IMR-90 (cell line): ENCODE measurements at regions not wholly inside any gene's neighbourhood (a gene's known extent, or its start where the extent isn't known, plus 50 kb on each side); places are given as distances from the start of the nearest gene placed in this dataset.
A peak's percentile ranks its signal among the peaks of the same experiment; 100 is the strongest.

Experiments used
- ATAC-seq: fragments of 200-7000 bp; cut with Tn5 transposase; 2 replicates; pipeline ENCODE4 v1.9.1; 2020; ENCODE audit warnings: low read depth, mild to moderate bottlenecking, moderate library complexity
- BruUV-seq: library from RNA; stranded (reverse); fragments of 400-500 nt; replicated peaks from 2 replicates; lab custom pipeline; 2021; lab: Mats Ljungman, UMichigan
- CTCF ChIA-PET: fragments of 300-600 bp; formaldehyde crosslinking; extraction: SDS; loops from one replicate; lab custom pipeline; 2021; ENCODE audit warnings: antibody characterized with exemption; lab: Yijun Ruan, JAX
- POLR2A ChIA-PET: fragments of 300-600 bp; sonication (Branson Sonifier 250); formaldehyde crosslinking; loops from one replicate; lab custom pipeline; 2022; ENCODE audit warnings: antibody characterized with exemption; ENCODE audit not compliant: unreplicated experiment; lab: Charles Lee
- DNase-seq: peaks from one replicate; pipeline ENCODE4 v3.0.0; 2013
- H2AFZ ChIP-seq: replicated peaks from 2 replicates; pipeline ENCODE3; 2013; ENCODE audit warnings: low read length, mild to moderate bottlenecking; ENCODE audit not compliant: poor library complexity
- H2AK5ac ChIP-seq: 2 replicates; pipeline ENCODE4 v1.6.1; 2013; ENCODE audit warnings: low read depth, low read length, inconsistent platforms
- H2AK9ac ChIP-seq: replicated peaks from 2 replicates; pipeline ENCODE3; 2013; ENCODE audit warnings: mild to moderate bottlenecking, low read depth, low read length, moderate library complexity; ENCODE audit not compliant: poor library complexity
- H2BK120ac ChIP-seq: 2 replicates; pipeline ENCODE4 v1.6.1; 2013; ENCODE audit warnings: low read depth, low read length, inconsistent platforms
- H2BK15ac ChIP-seq: 3 replicates; pipeline ENCODE4 v1.6.1; 2013; ENCODE audit warnings: low read depth, low read length, inconsistent platforms
- H2BK20ac ChIP-seq: 2 replicates; pipeline ENCODE4 v1.6.1; 2013; ENCODE audit warnings: low read depth, mild to moderate bottlenecking, inconsistent platforms, low read length, moderate library complexity
- H2BK5ac ChIP-seq: 2 replicates; pipeline ENCODE4 v1.6.1; 2013; ENCODE audit warnings: mild to moderate bottlenecking, low read depth, low read length, inconsistent platforms; ENCODE audit not compliant: poor library complexity, severe bottlenecking
- H3K14ac ChIP-seq: replicated peaks from 2 replicates; pipeline ENCODE4 v1.6.1; 2013; ENCODE audit warnings: low read depth, low read length, inconsistent platforms
- H3K18ac ChIP-seq: 2 replicates; pipeline ENCODE4 v1.6.1; 2013; ENCODE audit warnings: low read depth, low read length, control low read depth
- H3K23ac ChIP-seq: 2 replicates; pipeline ENCODE4 v1.6.1; 2013; ENCODE audit warnings: low read depth, low read length, inconsistent platforms
- H3K27ac ChIP-seq: 2 replicates; pipeline ENCODE4 v1.5.1; 2013; ENCODE audit warnings: mild to moderate bottlenecking, control low read depth, low read length; ENCODE audit not compliant: insufficient read depth
- H3K27me3 ChIP-seq: 2 replicates; pipeline ENCODE4 v1.6.1; 2013; ENCODE audit warnings: low read length; ENCODE audit not compliant: control insufficient read depth, insufficient read depth
- H3K36me3 ChIP-seq: 2 replicates; pipeline ENCODE4 v1.6.1; 2013; ENCODE audit warnings: low read length, mixed read lengths; ENCODE audit not compliant: control insufficient read depth, insufficient read depth
- H3K4ac ChIP-seq: 2 replicates; pipeline ENCODE4 v1.6.1; 2013; ENCODE audit warnings: low read depth, low read length, inconsistent platforms
- H3K4me1 ChIP-seq: 2 replicates; pipeline ENCODE4 v1.6.1; 2013; ENCODE audit warnings: low read length, mixed read lengths; ENCODE audit not compliant: control insufficient read depth, insufficient read depth
- H3K4me2 ChIP-seq: 2 replicates; pipeline ENCODE4 v1.6.1; 2013; ENCODE audit warnings: low read depth, mild to moderate bottlenecking, control low read depth, low read length, moderate library complexity
- H3K4me3 ChIP-seq: 2 replicates; pipeline ENCODE4 v1.5.1; 2013; ENCODE audit warnings: low read depth, mild to moderate bottlenecking, control low read depth, low read length, moderate library complexity; ENCODE audit not compliant: insufficient read depth
- H3K56ac ChIP-seq: 2 replicates; pipeline ENCODE4 v1.6.1; 2013; ENCODE audit warnings: low read length, inconsistent platforms; ENCODE audit not compliant: insufficient read depth; ENCODE audit errors: extremely low read depth
- H3K79me1 ChIP-seq, 2 experiments: 2 replicates each; pipeline ENCODE4 v1.6.1; 2013; ENCODE audit warnings: low read length in 2 of 2, inconsistent platforms in 1 of 2, low read depth in 1 of 2
- H3K9ac ChIP-seq: 2 replicates; pipeline ENCODE4 v1.6.1; 2013; ENCODE audit warnings: low read depth, low read length, control low read depth
- H3K9me1 ChIP-seq: 2 replicates; pipeline ENCODE4 v1.6.1; 2013; ENCODE audit warnings: low read length, inconsistent platforms; ENCODE audit not compliant: insufficient read depth
- H3K9me3 ChIP-seq: 2 replicates; pipeline ENCODE4 v1.6.1; 2013; ENCODE audit warnings: low read length; ENCODE audit not compliant: control insufficient read depth, insufficient read depth
- H4K20me1 ChIP-seq: 2 replicates; pipeline ENCODE4 v1.6.1; 2013; ENCODE audit warnings: low read length, inconsistent platforms; ENCODE audit not compliant: insufficient read depth
- H4K5ac ChIP-seq: 2 replicates; pipeline ENCODE4 v1.6.1; 2013; ENCODE audit warnings: mild to moderate bottlenecking, low read depth, low read length, control low read depth
- H4K8ac ChIP-seq, 2 experiments: 2 replicates each; pipeline ENCODE4 v1.6.1; 2013; ENCODE audit warnings: low read depth in 2 of 2, low read length in 2 of 2, control low read depth in 1 of 2, inconsistent platforms in 1 of 2
- H4K91ac ChIP-seq: 2 replicates; pipeline ENCODE4 v1.6.1; 2013; ENCODE audit warnings: low read depth, low read length, inconsistent platforms; ENCODE audit not compliant: insufficient read depth
- BHLHE40 ChIP-seq: fragments of 150-350 bp; IDR thresholded peaks from 2 replicates; pipeline ENCODE4 v1.6.1; 2016; ENCODE audit warnings: mild to moderate bottlenecking, low read depth, low read length
- CEBPB ChIP-seq: IDR thresholded peaks from 2 replicates; pipeline ENCODE4 v1.6.1; 2012; ENCODE audit warnings: low read depth, low read length, improper control_type of control experiment
- CHD1 ChIP-seq: IDR thresholded peaks from 2 replicates; pipeline ENCODE4 v1.6.1; 2012; ENCODE audit warnings: low read depth, low read length, improper control_type of control experiment
- CTCF ChIP-seq: conservative IDR thresholded peaks from 2 replicates; pipeline ENCODE4 v1.5.1; 2012; ENCODE audit warnings: mild to moderate bottlenecking, low read depth, low read length, improper control_type of control experiment
- ELK1 ChIP-seq: fragments of 150-350 bp; IDR thresholded peaks from 2 replicates; pipeline ENCODE4 v1.6.1; 2016; ENCODE audit warnings: low read depth, mild to moderate bottlenecking, low read length, moderate library complexity, borderline replicate concordance
- MAFK ChIP-seq: IDR thresholded peaks from 2 replicates; pipeline ENCODE4 v1.6.1; 2012; ENCODE audit warnings: low read depth, low read length, improper control_type of control experiment
- MAZ ChIP-seq: IDR thresholded peaks from 2 replicates; pipeline ENCODE4 v1.6.1; 2012; ENCODE audit warnings: low read depth, mild to moderate bottlenecking, low read length, improper control_type of control experiment, moderate library complexity, borderline replicate concordance
- NFE2L2 ChIP-seq: fragments of 150-350 bp; IDR thresholded peaks from 2 replicates; pipeline ENCODE4 v1.6.1; 2016; ENCODE audit warnings: low read depth, mild to moderate bottlenecking, low read length
- RAD21 ChIP-seq: IDR thresholded peaks from 2 replicates; pipeline ENCODE4 v1.6.1; 2012; ENCODE audit warnings: low read length, improper control_type of control experiment
- RCOR1 ChIP-seq: IDR thresholded peaks from 2 replicates; pipeline ENCODE4 v1.6.1; 2012; ENCODE audit warnings: mild to moderate bottlenecking, low read length, improper control_type of control experiment; ENCODE audit not compliant: insufficient replicate concordance
- RFX5 ChIP-seq: IDR thresholded peaks from 2 replicates; pipeline ENCODE4 v1.8.0; 2012; ENCODE audit warnings: low read depth, mild to moderate bottlenecking, low read length, moderate library complexity
- SMC3 ChIP-seq: fragments of 150-350 bp; IDR thresholded peaks from 2 replicates; pipeline ENCODE4 v1.6.1; 2016; ENCODE audit warnings: low read depth, mild to moderate bottlenecking, antibody characterized with exemption, low read length, moderate library complexity
- USF2 ChIP-seq: fragments of 150-350 bp; IDR thresholded peaks from 2 replicates; pipeline ENCODE4 v1.6.1; 2017; ENCODE audit warnings: mild to moderate bottlenecking, antibody characterized with exemption, low read length, low read depth
- WGBS, 2 experiments: methylation state at CpG; one replicate each; pipeline versions ENCODE4 v1.1.5 to v1.1.7; 2013; ENCODE audit warnings: missing lambda C conversion rate in 2 of 2; ENCODE audit not compliant: insufficient read length in 1 of 2; ENCODE audit errors: extremely low coverage in 2 of 2; 5-methylcytosine and 5-hydroxymethylcytosine counted together
- dilution Hi-C: fragments of 300-500 bp; cut with HindIII; formaldehyde crosslinking; loops from one replicate; pipeline ENCODE4 v1.14.3; 2018; ENCODE audit warnings: low sequenced_read_pairs; ENCODE audit not compliant: unreplicated experiment
- in situ Hi-C: fragments of 300-500 bp; cut with MboI; formaldehyde crosslinking; loops from 3 replicates; pipeline ENCODE4 v1.14.3; 2019; ENCODE audit warnings: low sequenced_read_pairs, inconsistent platforms, mixed read lengths
- intact Hi-C: fragments of 100-400 bp; cut with micrococcal nuclease; formaldehyde crosslinking; loops from 2 replicates; pipeline ENCODE4 v1.10.0; 2022

- Histone ChIP-seq H3K27me3 (no peaks in the 10 kb centered on the region), H2BK120ac (no peak overlapping the region), H4K20me1 (no peaks in the 10 kb centered on the region), H3K36me3 (no peaks in the 10 kb centered on the region), H3K4me3 (no peak overlapping the region), H2AK9ac (no peak overlapping the region), H3K9me1 (no peaks in the 10 kb centered on the region), H4K91ac (no peak overlapping the region), H4K5ac (no peak overlapping the region; the same call in 1 of the 2 replicates), H3K18ac (no peak overlapping the region), H3K79me1 (no peaks in the 10 kb centered on the region), H3K23ac (no peak overlapping the region), H2AFZ (no peak overlapping the region), H3K4me1 (no peaks in the 10 kb centered on the region), H2AK5ac (no peak overlapping the region), H2BK5ac (no peak overlapping the region), H3K14ac (no peak overlapping the region; the same call in 1 of the 2 replicates), H3K4me2 (no peak overlapping the region; the same call in 1 of the 2 replicates), H3K9ac (no peak overlapping the region), H3K4ac (no peak overlapping the region), H3K27ac (no peak overlapping the region), H3K56ac (no peak overlapping the region), H2BK15ac (no peak overlapping the region), H3K9me3 (no peaks in the 10 kb centered on the region), H2BK20ac (no peak overlapping the region), H4K8ac (no peak overlapping the region)
- BruUV-seq, result no TSS peak
- DNase-seq (peak; percentile 56), ATAC-seq (no peak)
- CTCF ChIA-PET, result no interaction called here
- in situ Hi-C loops, result no loop called here
- TF ChIP-seq MAFK (no peak), NFE2L2 (no peak), ELK1 (no peak), RAD21 (no peak), SMC3 (no peak), RFX5 (no peak), BHLHE40 (no peak), USF2 (no peak), CHD1 (no peak), RCOR1 (no peak), MAZ (no peak), CEBPB (no peak), CTCF (no peak)
- POLR2A ChIA-PET, result no interaction called here
- dilution Hi-C loops, result no loop called here
- WGBS, 2 experiments, result 91% methylated on average over 3 of the region's 5 CpGs; no CpG with 5 or more reads in 1 of the 2 experiments
- intact Hi-C loops, result no loop called here
These were observed 91.2 kb upstream of the NAALADL2 start for GRCh38 chr3:174767853-174768382.
